HepG2 (cell line): ENCODE measurements at regions not wholly inside any gene's neighbourhood (a gene's known extent, or its start where the extent isn't known, plus 50 kb on each side); places are given as distances from the start of the nearest gene placed in this dataset.

ENCODE experiments used
- CREB3 ChIP-seq: sonication (generic); formaldehyde crosslinking; IDR thresholded peaks from 2 replicates; pipeline ENCODE4 v1.5.0; 2020; ENCODE audit warnings: missing genetic modification reagents
- PRDM10 ChIP-seq: sonication (generic); formaldehyde crosslinking; IDR thresholded peaks from 2 replicates; pipeline ENCODE4 v1.4.0; 2020; ENCODE audit warnings: low read depth, missing genetic modification reagents
- SETDB1 ChIP-seq: sonication (generic); formaldehyde crosslinking; IDR thresholded peaks from 2 replicates; pipeline ENCODE4 v1.5.1; 2020; ENCODE audit warnings: missing genetic modification reagents, mild to moderate bottlenecking, borderline replicate concordance
- SRF ChIP-seq: IDR thresholded peaks from 2 replicates; pipeline ENCODE4 v1.6.1; 2011; ENCODE audit warnings: mild to moderate bottlenecking, low read depth, low read length, moderate library complexity
- STAT6 ChIP-seq: sonication (generic); formaldehyde crosslinking; IDR thresholded peaks from 2 replicates; pipeline ENCODE4 v1.4.0; 2020; ENCODE audit warnings: missing genetic modification reagents, mild to moderate bottlenecking, borderline replicate concordance
- ZFP41 ChIP-seq: sonication (generic); formaldehyde crosslinking; IDR thresholded peaks from 2 replicates; pipeline ENCODE4 v1.4.0; 2020; ENCODE audit warnings: mild to moderate bottlenecking, missing genetic modification reagents, borderline replicate concordance
- ZNF460 ChIP-seq: sonication (generic); formaldehyde crosslinking; IDR thresholded peaks from 2 replicates; pipeline ENCODE4 v1.5.1; 2020; ENCODE audit warnings: missing genetic modification reagents, mild to moderate bottlenecking, borderline replicate concordance
- ZNF792 ChIP-seq: IDR thresholded peaks from 2 replicates; pipeline ENCODE4 v1.6.1; 2016
- TF ChIP-seq, protein P1 (sequence below): sonication (generic); formaldehyde crosslinking; IDR thresholded peaks from 2 replicates; pipeline ENCODE4 v1.4.0; 2020; ENCODE audit warnings: mild to moderate bottlenecking, missing genetic modification reagents, borderline replicate concordance

DNA sequence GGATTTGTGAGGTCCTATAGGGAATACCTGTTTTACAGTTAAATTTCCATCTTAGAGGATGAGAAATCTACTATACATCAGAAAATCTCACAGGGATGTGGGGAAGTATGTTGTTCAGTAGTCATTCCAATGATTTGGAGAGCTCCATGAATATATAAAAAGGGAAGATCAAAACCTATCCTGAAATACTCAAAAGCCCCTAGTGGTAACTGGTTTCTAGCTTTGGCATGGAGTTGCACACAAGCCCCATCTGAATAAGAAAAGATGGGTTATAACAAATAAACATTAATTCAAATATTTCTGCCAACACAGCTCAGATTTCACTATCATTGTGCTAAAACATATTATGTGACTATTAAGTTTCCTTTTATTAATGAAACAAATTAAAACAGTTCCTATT lies 101.6 kb downstream of the FBXO8 start:
- no peak for TF ChIP-seq SRF
- no peak for TF ChIP-seq ZNF460 (CRISPR knock-in tag)
- TF ChIP-seq, protein P1, sequence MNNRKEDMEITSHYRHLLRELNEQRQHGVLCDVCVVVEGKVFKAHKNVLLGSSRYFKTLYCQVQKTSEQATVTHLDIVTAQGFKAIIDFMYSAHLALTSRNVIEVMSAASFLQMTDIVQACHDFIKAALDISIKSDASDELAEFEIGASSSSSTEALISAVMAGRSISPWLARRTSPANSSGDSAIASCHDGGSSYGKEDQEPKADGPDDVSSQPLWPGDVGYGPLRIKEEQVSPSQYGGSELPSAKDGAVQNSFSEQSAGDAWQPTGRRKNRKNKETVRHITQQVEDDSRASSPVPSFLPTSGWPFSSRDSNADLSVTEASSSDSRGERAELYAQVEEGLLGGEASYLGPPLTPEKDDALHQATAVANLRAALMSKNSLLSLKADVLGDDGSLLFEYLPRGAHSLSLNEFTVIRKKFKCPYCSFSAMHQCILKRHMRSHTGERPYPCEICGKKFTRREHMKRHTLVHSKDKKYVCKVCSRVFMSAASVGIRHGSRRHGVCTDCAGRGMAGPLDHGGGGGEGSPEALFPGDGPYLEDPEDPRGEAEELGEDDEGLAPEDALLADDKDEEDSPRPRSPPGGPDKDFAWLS (CRISPR knock-in tag), result no peak
- TF ChIP-seq ZNF792 (CRISPR knock-in tag), result no peak
- TF ChIP-seq ZFP41 (CRISPR knock-in tag), result no peak
- TF ChIP-seq PRDM10 (CRISPR knock-in tag), result no peak
- TF ChIP-seq CREB3, result no peak
- no peak for TF ChIP-seq STAT6 (CRISPR knock-in tag)
- no peak for TF ChIP-seq SETDB1 (CRISPR knock-in tag)
